DND-41 (cell line): ENCODE measurements at regions not wholly inside any gene's neighbourhood (a gene's known extent, or its start where the extent isn't known, plus 50 kb on each side); places are given as distances from the start of the nearest gene placed in this dataset.

ENCODE experiments used
- ATAC-seq: fragments of 200-7000 bp; cut with Tn5 transposase; 3 replicates; pipeline ENCODE4 v1.9.1; 2021; ENCODE audit warnings: low read depth; ENCODE audit not compliant: insufficient read depth
- DNase-seq: peaks from one replicate; pipeline ENCODE4 v3.0.0-alpha.2; 2020
- H2AFZ ChIP-seq: 2 replicates; pipeline ENCODE4 v1.6.0; 2012; ENCODE audit warnings: low read depth, low read length
- H3K27ac ChIP-seq: 2 replicates; pipeline ENCODE4 v1.5.1; 2012; ENCODE audit warnings: low read length, inconsistent platforms
- H3K27me3 ChIP-seq: fragments of 200-600 bp; sonication (generic); 2 replicates; pipeline ENCODE4 v1.6.0; 2012; ENCODE audit warnings: low read length, mild to moderate bottlenecking, inconsistent platforms; ENCODE audit not compliant: insufficient read depth, poor library complexity
- H3K36me3 ChIP-seq: 2 replicates; pipeline ENCODE4 v1.5.1; 2012; ENCODE audit warnings: low read length, inconsistent platforms; ENCODE audit not compliant: insufficient read depth
- H3K4me1 ChIP-seq: 2 replicates; pipeline ENCODE4 v1.5.1; 2012; ENCODE audit warnings: mild to moderate bottlenecking, low read length; ENCODE audit not compliant: insufficient read depth
- H3K4me2 ChIP-seq: 2 replicates; pipeline ENCODE4 v1.6.0; 2012; ENCODE audit warnings: mild to moderate bottlenecking, moderate library complexity, low read length, inconsistent platforms; ENCODE audit not compliant: insufficient read depth
- H3K4me3 ChIP-seq, 2 experiments: fragments of 200-600 bp in 1 of 2; shearing (Covaris generic) in 1 of 2; 2 replicates each; pipeline ENCODE4 v1.5.1; 2012 to 2016; ENCODE audit warnings: inconsistent platforms in 2 of 2, low read length in 2 of 2, mild to moderate bottlenecking in 2 of 2, low read depth in 1 of 2, moderate library complexity in 1 of 2
- H3K79me2 ChIP-seq: 2 replicates; pipeline ENCODE4 v1.6.0; 2012; ENCODE audit warnings: low read length, inconsistent platforms; ENCODE audit not compliant: insufficient read depth
- H3K9ac ChIP-seq: 2 replicates; pipeline ENCODE4 v1.6.0; 2012; ENCODE audit warnings: low read depth, mild to moderate bottlenecking, inconsistent platforms, low read length, moderate library complexity
- H3K9me3 ChIP-seq: 2 replicates; pipeline ENCODE4 v1.5.1; 2012; ENCODE audit warnings: low read length, moderate library complexity, mild to moderate bottlenecking, inconsistent platforms; ENCODE audit not compliant: insufficient read depth, severe bottlenecking
- H4K20me1 ChIP-seq: 2 replicates; pipeline ENCODE4 v1.6.0; 2012; ENCODE audit warnings: low read length; ENCODE audit not compliant: insufficient read depth
- CTCF ChIP-seq: IDR thresholded peaks from 2 replicates; pipeline ENCODE4 v1.5.1; 2012; ENCODE audit warnings: borderline replicate concordance, low read length, moderate library complexity, mild to moderate bottlenecking; ENCODE audit not compliant: poor library complexity, severe bottlenecking; ENCODE audit errors: extremely low read depth
- EZH2 ChIP-seq: IDR thresholded peaks from 3 replicates; pipeline ENCODE4 v1.6.1; 2012; ENCODE audit warnings: borderline replicate concordance, low read depth, mild to moderate bottlenecking, moderate library complexity, low read length, inconsistent platforms; ENCODE audit not compliant: severe bottlenecking

DNA sequence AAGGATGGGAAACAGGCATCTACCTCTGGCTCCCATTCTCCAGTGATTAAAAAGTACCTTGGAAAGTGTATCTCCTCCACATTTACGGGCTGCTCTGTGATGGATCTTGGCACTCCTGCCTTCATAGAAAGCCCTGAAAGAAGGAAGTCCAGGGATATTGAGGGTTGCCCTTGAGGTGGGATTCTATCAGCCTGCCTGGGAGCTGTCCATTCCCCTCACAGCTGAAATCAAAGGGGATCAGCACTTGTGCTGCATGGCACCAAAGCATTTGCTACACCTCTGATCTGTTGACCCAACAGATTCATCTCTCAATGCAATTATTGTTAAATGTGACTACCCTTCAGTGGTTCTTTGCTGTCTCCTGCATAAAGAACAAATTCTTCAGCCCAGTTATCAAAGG lies 442.0 kb upstream of the RUNX1 start:
- no peak for DNase-seq
- H3K4me3 ChIP-seq: no peak overlapping the region
- no peaks in the 10 kb centered on the region for H3K9me3 ChIP-seq
- no peak overlapping the region for H2AFZ ChIP-seq
- H3K27me3 ChIP-seq: no peaks in the 10 kb centered on the region
- no peaks in the 10 kb centered on the region for H3K36me3 ChIP-seq
- H4K20me1 ChIP-seq: no peaks in the 10 kb centered on the region
- no peak overlapping the region for H3K4me2 ChIP-seq
- TF ChIP-seq EZH2: no peak
- TF ChIP-seq CTCF: no peak
- H3K9ac ChIP-seq: no peak overlapping the region
- ATAC-seq: peak; percentile 71; the same call in 1 of the 3 replicates
- H3K79me2 ChIP-seq: no peaks in the 10 kb centered on the region
- H3K4me1 ChIP-seq: no peaks in the 10 kb centered on the region; the same call in 1 of the 2 replicates
- no peak overlapping the region for H3K27ac ChIP-seq

DNA sequence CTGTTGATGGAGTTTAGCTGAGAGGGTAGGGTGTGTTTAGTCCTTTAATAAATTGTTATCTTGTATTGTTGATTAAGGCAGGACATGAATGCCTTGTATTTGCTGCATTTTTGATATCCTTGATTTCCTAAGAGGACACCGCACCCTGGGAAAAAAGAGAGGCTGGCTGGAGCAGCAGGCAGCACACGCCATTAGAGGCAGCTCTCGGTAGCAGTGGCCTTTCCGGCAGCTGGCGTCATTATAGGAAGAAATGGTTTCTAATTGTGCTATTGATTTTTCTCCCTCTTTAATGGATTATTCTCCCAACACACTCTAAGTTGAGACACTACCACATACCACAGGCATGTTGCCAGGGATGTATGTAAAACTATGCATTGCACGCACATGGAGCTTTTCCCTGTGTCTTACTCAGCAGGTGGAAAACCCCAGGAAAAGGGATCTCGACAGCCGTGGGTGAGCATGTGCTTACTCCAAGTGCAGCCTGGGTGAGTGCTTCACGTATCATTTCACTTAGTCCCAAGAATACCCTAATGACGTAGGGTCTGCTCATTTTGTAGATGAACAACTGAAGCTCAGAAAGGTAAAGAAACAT lies 440.4 kb upstream of the RUNX1 start:
- peaks cover 7% of the 10 kb centered on the region for H3K4me1 ChIP-seq
- H2AFZ ChIP-seq: no peak overlapping the region
- no peak for ATAC-seq
- H4K20me1 ChIP-seq: no peaks in the 10 kb centered on the region
- no peak overlapping the region for H3K4me3 ChIP-seq
- TF ChIP-seq CTCF (no peak), EZH2 (no peak)
- no peaks in the 10 kb centered on the region for H3K9me3 ChIP-seq
- no peaks in the 10 kb centered on the region for H3K36me3 ChIP-seq
- no peaks in the 10 kb centered on the region for H3K79me2 ChIP-seq
- DNase-seq: no peak
- H3K27ac ChIP-seq: no peak overlapping the region
- H3K9ac ChIP-seq: no peak overlapping the region
- H3K4me2 ChIP-seq: no peak overlapping the region
- no peaks in the 10 kb centered on the region for H3K27me3 ChIP-seq

DNA sequence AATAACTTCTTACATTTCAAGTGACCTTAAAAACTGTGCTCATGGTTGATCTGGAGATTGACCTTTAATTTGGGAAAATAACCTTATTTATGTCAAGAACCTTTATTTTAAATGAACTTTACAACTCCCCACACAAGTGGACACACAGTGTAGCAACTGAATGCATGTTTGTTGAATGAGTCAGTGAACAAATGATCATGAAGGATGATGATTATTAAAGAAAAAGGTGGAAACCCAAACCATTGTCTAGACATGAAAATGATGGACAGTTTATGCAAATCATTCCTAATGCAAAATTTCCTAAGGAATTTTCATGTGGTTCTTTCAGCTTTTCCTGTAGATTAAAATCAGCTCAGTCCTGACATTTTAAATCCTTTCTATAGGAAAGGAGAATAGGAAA lies 439.8 kb upstream of the RUNX1 start:
- no peaks in the 10 kb centered on the region for H3K36me3 ChIP-seq
- no peak for TF ChIP-seq CTCF
- TF ChIP-seq EZH2: no peak
- no peaks in the 10 kb centered on the region for H3K9me3 ChIP-seq
- no peak for DNase-seq
- peaks cover 9% of the 10 kb centered on the region for H3K4me1 ChIP-seq
- H3K79me2 ChIP-seq: no peaks in the 10 kb centered on the region
- H3K4me2 ChIP-seq: no peak overlapping the region
- H3K27ac ChIP-seq: no peak overlapping the region
- no peak overlapping the region for H3K4me3 ChIP-seq
- ATAC-seq: no peak
- no peaks in the 10 kb centered on the region for H4K20me1 ChIP-seq
- H3K9ac ChIP-seq: no peak overlapping the region
- H3K27me3 ChIP-seq: no peaks in the 10 kb centered on the region
- no peak overlapping the region for H2AFZ ChIP-seq
